ENCODE measurements at regions not wholly inside any gene's neighbourhood (a gene's known extent, or its start where the extent isn't known, plus 50 kb on each side); places are given as distances from the start of the nearest gene placed in this dataset.
A peak's percentile ranks its signal among the peaks of the same experiment; 100 is the strongest.

DNA sequence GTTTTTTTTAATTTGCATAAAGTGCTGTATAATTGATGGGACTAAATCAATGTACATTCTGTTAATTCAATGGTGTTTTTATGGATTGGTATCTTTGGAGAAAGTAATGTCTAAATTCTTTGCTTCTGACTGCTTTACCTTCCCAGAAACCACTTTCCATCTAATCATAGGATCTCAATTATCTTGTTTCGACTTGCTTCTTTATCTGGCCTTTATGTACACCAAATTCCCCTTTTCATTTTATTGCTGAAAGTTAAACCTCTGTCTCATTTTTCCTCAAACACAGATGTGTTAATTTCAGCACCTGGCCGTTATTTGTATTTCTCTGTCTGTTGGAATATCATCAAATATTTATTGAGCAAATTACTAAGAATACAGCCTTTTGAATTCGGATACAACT, 287.3 kb upstream of the GBE1 start:
- intact Hi-C loops (cut with DNase I), result no loop called here
- no peaks in the 10 kb centered on the region for H3K36me3 ChIP-seq (replicated peaks in 1 of 2)
- no peaks in the 10 kb centered on the region for H3K4me1 ChIP-seq (replicated peaks in 1 of 2)
- no peak overlapping the region for H3K4me3 ChIP-seq
- no peak for TF ChIP-seq POLR2A (IDR thresholded peaks at IDR 0.05)
- TF ChIP-seq, protein P1, sequence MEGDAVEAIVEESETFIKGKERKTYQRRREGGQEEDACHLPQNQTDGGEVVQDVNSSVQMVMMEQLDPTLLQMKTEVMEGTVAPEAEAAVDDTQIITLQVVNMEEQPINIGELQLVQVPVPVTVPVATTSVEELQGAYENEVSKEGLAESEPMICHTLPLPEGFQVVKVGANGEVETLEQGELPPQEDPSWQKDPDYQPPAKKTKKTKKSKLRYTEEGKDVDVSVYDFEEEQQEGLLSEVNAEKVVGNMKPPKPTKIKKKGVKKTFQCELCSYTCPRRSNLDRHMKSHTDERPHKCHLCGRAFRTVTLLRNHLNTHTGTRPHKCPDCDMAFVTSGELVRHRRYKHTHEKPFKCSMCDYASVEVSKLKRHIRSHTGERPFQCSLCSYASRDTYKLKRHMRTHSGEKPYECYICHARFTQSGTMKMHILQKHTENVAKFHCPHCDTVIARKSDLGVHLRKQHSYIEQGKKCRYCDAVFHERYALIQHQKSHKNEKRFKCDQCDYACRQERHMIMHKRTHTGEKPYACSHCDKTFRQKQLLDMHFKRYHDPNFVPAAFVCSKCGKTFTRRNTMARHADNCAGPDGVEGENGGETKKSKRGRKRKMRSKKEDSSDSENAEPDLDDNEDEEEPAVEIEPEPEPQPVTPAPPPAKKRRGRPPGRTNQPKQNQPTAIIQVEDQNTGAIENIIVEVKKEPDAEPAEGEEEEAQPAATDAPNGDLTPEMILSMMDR (IDR thresholded peaks at IDR 0.05), result no peak
- H3K27ac ChIP-seq, result no peak overlapping the region
- WGBS, 4 donors, result 75 to 79% (median 78%) methylated on average over 3 of the region's 3 CpGs
- no peaks in the 10 kb centered on the region for H3K27me3 ChIP-seq
- H3K9me3 ChIP-seq (replicated peaks in 1 of 3), result no peaks in the 10 kb centered on the region
- no peak for DNase-seq

DNA sequence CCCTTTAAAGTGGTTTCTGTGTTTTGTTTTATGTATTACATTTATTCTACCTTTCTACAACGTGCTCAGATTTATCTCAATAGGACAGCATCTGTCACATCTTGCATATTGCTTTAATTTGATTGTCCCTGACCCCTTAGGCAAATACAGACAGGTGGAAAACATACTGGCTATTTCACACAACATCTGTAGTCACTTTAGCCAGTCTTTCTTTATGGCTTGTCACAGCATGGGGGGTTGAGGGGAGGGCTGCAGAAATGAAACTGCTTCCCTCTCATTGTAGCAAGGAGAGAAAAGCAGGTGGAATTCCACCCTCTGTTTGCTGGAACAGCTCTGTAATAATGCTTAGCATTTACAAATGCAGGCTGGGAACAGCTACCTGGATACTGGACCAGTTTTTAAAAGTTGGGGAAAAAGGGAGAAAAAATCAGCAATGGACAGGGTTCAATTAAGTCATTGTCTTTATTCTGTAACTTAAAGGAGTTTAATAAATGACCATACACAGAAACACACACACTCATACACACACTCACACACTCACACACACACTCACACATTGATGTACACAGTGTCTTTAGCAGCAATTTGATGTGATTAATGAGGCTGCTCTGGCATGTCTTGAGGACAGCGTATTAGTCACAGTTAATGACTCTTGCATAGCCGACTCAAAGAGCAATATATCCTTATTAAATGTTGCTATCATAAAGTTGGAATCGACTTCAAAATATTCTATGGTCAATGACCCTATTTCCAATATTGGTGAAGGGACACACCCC, 283.7 kb upstream of the GBE1 start:
- peak in 1 of 7 donors; percentile 11 for DNase-seq
- WGBS, 4 donors, result 30 to 32% (median 30%) methylated on average over 4 of the region's 4 CpGs
- no peaks in the 10 kb centered on the region for H3K27me3 ChIP-seq
- H3K9me3 ChIP-seq (replicated peaks in 1 of 3), result no peaks in the 10 kb centered on the region
- TF ChIP-seq POLR2A (IDR thresholded peaks at IDR 0.05), result no peak
- TF ChIP-seq, protein P1 (IDR thresholded peaks at IDR 0.05), result no peak
- intact Hi-C loops (cut with DNase I), result no loop called here
- H3K36me3 ChIP-seq (replicated peaks in 1 of 2), result no peaks in the 10 kb centered on the region
- no peak overlapping the region for H3K4me3 ChIP-seq
- no peak overlapping the region for H3K27ac ChIP-seq
- no peaks in the 10 kb centered on the region for H3K4me1 ChIP-seq (replicated peaks in 1 of 2)

DNA sequence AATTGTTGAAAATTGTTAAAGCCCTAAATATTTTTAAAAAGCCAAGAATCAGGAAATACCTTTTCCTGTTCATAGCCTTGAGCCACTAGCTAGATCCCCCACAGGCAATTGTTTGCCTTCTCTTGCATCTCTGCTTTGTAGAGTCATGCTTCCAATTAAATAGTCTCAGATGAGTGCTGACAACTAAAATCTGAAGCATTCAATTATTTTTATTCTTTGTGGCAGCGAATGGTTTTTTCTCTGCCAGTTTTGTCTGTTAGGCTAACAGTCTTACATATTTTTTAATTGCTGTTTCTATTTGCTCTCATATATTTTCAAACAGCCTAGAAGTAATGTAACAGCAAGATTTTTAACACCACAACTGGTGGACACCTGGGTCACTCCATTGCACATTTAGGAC, 277.1 kb upstream of the GBE1 start:
- no peaks in the 10 kb centered on the region for H3K9me3 ChIP-seq (replicated peaks in 1 of 3)
- H3K27ac ChIP-seq, result no peak overlapping the region
- intact Hi-C loops (cut with DNase I), result no loop called here
- DNase-seq, result no peak
- no peak overlapping the region for H3K4me3 ChIP-seq
- H3K27me3 ChIP-seq, result no peaks in the 10 kb centered on the region
- H3K4me1 ChIP-seq (replicated peaks in 1 of 2), result no peaks in the 10 kb centered on the region
- TF ChIP-seq, protein P1 (IDR thresholded peaks at IDR 0.05), result no peak
- no peak for TF ChIP-seq POLR2A (IDR thresholded peaks at IDR 0.05)
- WGBS, 4 donors, result 56 to 83% (median 80%) methylated on average over 1 of the region's 1 CpG
- H3K36me3 ChIP-seq (replicated peaks in 1 of 2), result no peaks in the 10 kb centered on the region

DNA sequence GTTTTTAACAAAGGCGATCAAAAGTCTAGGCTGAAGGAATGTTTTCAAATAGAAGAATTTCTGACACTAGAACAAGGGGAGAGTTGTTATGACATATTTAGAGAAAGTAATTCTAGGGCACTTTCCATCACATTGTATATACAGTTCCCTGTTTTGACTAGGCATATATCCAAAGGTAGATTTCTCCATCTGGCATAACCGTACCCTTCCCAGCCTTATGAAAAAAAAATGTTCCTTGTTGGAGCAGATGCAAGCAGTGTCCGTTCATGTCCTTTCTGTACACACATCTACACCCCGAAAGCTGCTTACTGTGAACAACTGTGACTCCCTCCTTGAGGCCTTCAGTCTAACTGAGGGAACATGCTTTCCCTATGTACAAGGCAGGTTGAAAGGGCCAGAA, 271.7 kb upstream of the GBE1 start:
- 87 to 98% (median 93%) methylated on average over 4 of the region's 4 CpGs for WGBS, 4 donors
- no peaks in the 10 kb centered on the region for H3K4me1 ChIP-seq (replicated peaks in 1 of 2)

More for the DNA sequence above, 271.7 kb upstream of the GBE1 start:
- Histone ChIP-seq H3K9me3 (replicated peaks in 1 of 3) (no peaks in the 10 kb centered on the region), H3K4me3 (no peak overlapping the region), H3K27me3 (no peaks in the 10 kb centered on the region), H3K36me3 (replicated peaks in 1 of 2) (no peaks in the 10 kb centered on the region), H3K27ac (no peak overlapping the region)
- intact Hi-C loops (cut with DNase I), result no loop called here
- no peak for DNase-seq
- TF ChIP-seq, protein P1 (IDR thresholded peaks at IDR 0.05), result no peak
- TF ChIP-seq POLR2A (IDR thresholded peaks at IDR 0.05), result no peak
